ENCODE measurements at regions not wholly inside any gene's neighbourhood (a gene's known extent, or its start where the extent isn't known, plus 50 kb on each side); places are given as distances from the start of the nearest gene placed in this dataset.

DNA sequence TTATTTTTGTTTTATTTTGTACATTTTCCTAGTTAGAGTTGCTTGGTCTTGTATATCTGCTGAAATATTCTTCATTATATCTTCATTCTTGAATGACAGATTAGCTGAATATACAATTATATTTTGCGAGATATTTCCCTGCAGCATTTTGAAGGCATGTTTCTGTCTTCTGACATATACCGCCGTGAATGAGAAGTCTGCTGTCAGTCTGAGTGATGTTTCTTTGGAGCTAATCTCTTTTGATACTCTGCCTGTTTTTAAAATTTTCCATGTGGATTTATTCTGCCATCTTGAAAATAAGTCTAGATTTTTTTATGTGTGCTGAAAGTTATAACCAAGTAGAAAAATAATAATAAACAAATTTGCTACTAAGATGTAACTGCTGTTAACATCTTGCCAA lies 148.5 kb downstream of the MAGEC1 start:
- TF ChIP-seq TCF4 (CRISPR knock-in tag; IDR thresholded peaks at IDR 0.05; ENCODE audit: borderline replicate concordance) (no peak), ZFP30 (CRISPR knock-in tag; IDR thresholded peaks at IDR 0.05) (no peak), CREB5 (CRISPR knock-in tag; IDR thresholded peaks at IDR 0.05; ENCODE audit: low read depth) (no peak), ZNF565 (CRISPR knock-in tag; conservative IDR thresholded peaks at IDR 0.05; ENCODE audit: low read depth) (no peak), RARB (CRISPR knock-in tag; IDR thresholded peaks at IDR 0.05) (no peak), CSRNP3 (CRISPR knock-in tag; IDR thresholded peaks at IDR 0.05) (no peak), BACH2 (CRISPR knock-in tag; IDR thresholded peaks at IDR 0.05; ENCODE audit: borderline replicate concordance) (no peak), PATZ1 (CRISPR knock-in tag; IDR thresholded peaks at IDR 0.05; ENCODE audit: borderline replicate concordance) (no peak), PPARA (CRISPR knock-in tag; IDR thresholded peaks at IDR 0.05; ENCODE audit: borderline replicate concordance) (no peak), GLIS3 (CRISPR knock-in tag; IDR thresholded peaks at IDR 0.05) (no peak), CSDC2 (CRISPR knock-in tag; IDR thresholded peaks at IDR 0.05) (no peak)

All from SK-N-SH treated with all-trans-retinoic acid at 6 μM for 48 hours (cell line).